Thyroid gland (tissue), 4 donors: ENCODE measurements at regions not wholly inside any gene's neighbourhood (a gene's known extent, or its start where the extent isn't known, plus 50 kb on each side); places are given as distances from the start of the nearest gene placed in this dataset.

ENCODE experiments used
- POLR2A ChIP-seq, 2 donors: fragments of 450-650 bp; IDR thresholded peaks; one replicate each; pipeline ENCODE4 v1.6.1; 2017; ENCODE audit warnings: antibody characterized with exemption in 2 of 2, mild to moderate bottlenecking in 2 of 2, moderate library complexity in 1 of 2
- TF ChIP-seq, protein P1 (sequence below), 6 experiments: fragments of 200-600 bp in 3 of 6; fragments of 450-650 bp in 3 of 6; sonication (generic) in 3 of 6; IDR thresholded peaks; one replicate each; pipeline ENCODE4 v1.5.1; 2016 to 2019; ENCODE audit warnings: antibody characterized with exemption in 6 of 6, mild to moderate bottlenecking in 2 of 6, inconsistent platforms in 1 of 6, moderate library complexity in 1 of 6

DNA sequence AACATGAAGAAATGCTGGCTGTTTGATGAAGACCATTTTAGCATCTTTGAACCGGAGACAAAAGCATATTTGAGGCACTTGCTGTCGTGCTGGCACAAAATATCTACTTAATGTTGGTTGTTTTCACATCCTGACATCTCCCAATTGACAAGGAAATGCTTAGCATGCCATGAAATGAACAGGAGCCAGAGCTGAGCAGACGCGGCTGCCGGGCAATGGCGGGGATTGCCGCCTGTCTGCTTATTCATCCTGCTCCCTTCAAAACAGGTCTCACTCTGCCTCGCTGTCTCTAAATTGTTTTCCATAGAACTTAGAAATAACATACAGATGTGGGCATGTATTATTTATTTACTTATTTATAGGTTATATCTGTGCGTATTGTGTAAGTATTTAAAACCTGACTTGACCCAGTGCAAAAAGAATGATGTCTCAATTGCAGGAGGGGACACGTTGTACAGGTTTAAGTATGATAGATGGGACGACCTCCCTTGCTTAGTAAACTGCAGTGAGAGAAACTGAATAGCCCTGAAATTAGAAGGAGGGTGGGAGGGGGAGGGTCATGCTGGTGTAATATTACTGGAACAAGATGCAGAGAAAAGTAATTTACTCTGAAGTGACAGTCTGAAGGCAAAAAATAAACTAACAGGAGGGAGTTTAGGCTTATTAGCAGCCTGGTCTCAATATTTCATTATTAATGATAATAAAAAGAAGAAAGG is 590.4 kb upstream of the PLXNA2 start:
- TF ChIP-seq, protein P1, sequence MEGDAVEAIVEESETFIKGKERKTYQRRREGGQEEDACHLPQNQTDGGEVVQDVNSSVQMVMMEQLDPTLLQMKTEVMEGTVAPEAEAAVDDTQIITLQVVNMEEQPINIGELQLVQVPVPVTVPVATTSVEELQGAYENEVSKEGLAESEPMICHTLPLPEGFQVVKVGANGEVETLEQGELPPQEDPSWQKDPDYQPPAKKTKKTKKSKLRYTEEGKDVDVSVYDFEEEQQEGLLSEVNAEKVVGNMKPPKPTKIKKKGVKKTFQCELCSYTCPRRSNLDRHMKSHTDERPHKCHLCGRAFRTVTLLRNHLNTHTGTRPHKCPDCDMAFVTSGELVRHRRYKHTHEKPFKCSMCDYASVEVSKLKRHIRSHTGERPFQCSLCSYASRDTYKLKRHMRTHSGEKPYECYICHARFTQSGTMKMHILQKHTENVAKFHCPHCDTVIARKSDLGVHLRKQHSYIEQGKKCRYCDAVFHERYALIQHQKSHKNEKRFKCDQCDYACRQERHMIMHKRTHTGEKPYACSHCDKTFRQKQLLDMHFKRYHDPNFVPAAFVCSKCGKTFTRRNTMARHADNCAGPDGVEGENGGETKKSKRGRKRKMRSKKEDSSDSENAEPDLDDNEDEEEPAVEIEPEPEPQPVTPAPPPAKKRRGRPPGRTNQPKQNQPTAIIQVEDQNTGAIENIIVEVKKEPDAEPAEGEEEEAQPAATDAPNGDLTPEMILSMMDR (IDR thresholded peaks at IDR 0.05), result no peak
- TF ChIP-seq POLR2A (IDR thresholded peaks at IDR 0.05), result no peak
